IMR-90 (cell line): ENCODE measurements at regions not wholly inside any gene's neighbourhood (a gene's known extent, or its start where the extent isn't known, plus 50 kb on each side); places are given as distances from the start of the nearest gene placed in this dataset.

Experiments used
- CEBPB ChIP-seq: IDR thresholded peaks from 2 replicates; pipeline ENCODE4 v1.6.1; 2012; ENCODE audit warnings: low read depth, low read length, improper control_type of control experiment
- POLR2A ChIP-seq: IDR thresholded peaks from 2 replicates; pipeline ENCODE4 v1.6.1; 2012; ENCODE audit warnings: mild to moderate bottlenecking, low read depth, low read length
- SMC3 ChIP-seq: fragments of 150-350 bp; IDR thresholded peaks from 2 replicates; pipeline ENCODE4 v1.6.1; 2016; ENCODE audit warnings: low read depth, mild to moderate bottlenecking, antibody characterized with exemption, low read length, moderate library complexity
- TF ChIP-seq, protein P1 (sequence below): conservative IDR thresholded peaks from 2 replicates; pipeline ENCODE4 v1.5.1; 2012; ENCODE audit warnings: mild to moderate bottlenecking, low read depth, low read length, improper control_type of control experiment

DNA sequence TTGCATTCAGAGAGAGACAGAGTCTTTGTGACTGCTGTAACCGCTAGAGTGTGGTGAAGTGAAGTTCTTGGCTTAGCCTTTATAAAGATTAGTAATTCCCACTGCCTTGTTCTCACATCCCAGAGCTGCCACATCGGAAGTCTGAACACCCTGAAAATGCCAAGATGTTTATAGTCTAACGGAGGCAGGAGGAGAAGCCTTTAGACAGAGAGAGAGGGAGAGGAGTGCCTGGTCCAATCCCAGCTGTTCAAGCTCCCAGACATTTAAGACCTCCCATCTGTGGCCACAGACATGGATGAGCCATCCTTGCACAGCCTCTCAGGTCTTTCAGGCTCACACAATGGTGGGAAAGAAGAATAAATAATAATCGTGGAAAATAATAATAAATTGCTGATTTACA lies 1422.8 kb upstream of the EYS start:
- TF ChIP-seq, protein P1, sequence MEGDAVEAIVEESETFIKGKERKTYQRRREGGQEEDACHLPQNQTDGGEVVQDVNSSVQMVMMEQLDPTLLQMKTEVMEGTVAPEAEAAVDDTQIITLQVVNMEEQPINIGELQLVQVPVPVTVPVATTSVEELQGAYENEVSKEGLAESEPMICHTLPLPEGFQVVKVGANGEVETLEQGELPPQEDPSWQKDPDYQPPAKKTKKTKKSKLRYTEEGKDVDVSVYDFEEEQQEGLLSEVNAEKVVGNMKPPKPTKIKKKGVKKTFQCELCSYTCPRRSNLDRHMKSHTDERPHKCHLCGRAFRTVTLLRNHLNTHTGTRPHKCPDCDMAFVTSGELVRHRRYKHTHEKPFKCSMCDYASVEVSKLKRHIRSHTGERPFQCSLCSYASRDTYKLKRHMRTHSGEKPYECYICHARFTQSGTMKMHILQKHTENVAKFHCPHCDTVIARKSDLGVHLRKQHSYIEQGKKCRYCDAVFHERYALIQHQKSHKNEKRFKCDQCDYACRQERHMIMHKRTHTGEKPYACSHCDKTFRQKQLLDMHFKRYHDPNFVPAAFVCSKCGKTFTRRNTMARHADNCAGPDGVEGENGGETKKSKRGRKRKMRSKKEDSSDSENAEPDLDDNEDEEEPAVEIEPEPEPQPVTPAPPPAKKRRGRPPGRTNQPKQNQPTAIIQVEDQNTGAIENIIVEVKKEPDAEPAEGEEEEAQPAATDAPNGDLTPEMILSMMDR, result no peak
- TF ChIP-seq POLR2A (no peak), SMC3 (no peak), CEBPB (no peak)
